ENCODE measurements at regions not wholly inside any gene's neighbourhood (a gene's known extent, or its start where the extent isn't known, plus 50 kb on each side); places are given as distances from the start of the nearest gene placed in this dataset.

DNA sequence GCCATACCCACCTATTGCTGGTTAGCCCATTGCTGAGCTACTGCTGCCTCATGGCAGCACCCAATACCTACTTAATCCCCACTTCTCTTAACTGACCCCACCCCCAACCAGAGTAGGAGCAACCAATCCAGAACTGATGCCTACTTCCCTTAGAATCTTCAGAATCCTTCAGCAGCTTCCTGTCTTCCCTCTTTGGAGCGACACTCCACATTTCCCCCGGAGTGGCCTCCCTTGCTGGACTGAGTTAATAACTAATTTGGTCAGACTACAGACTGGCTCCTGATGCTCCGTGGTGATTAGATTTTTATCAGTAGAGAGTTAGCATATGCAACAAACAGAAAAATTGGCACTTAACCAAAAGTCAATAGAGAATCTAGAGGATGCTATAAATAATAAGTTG, 51.2 kb upstream of the UBR2 start:
- DNase-seq = no peak
- H3K36me3 ChIP-seq (ENCODE audit: control insufficient read depth in 4 of 4, insufficient read depth in 4 of 4, low read length in 3 of 4) = no peaks in the 10 kb centered on the region
- H3K27ac ChIP-seq (ENCODE audit: insufficient read depth in 1 of 2, low read depth in 1 of 2, low read length in 2 of 2, poor library complexity in 1 of 2, severe bottlenecking in 2 of 2) = no peak overlapping the region
- ChIA-PET POLR2A (no interaction called here), CTCF (interaction anchor here (0.9 to 2.1 kb wide), 4 partner anchors 13 to 203 kb away, joined by 3 to 10 read pairs (median 4); no protein-coding TSS in a partner anchor)
- H3K4me1 ChIP-seq (ENCODE audit: control extremely low read depth in 1 of 4, control insufficient read depth in 4 of 4, insufficient read depth in 4 of 4, low read length in 3 of 4) = no peaks in the 10 kb centered on the region
- no peaks in the 10 kb centered on the region for H3K9me3 ChIP-seq (ENCODE audit: control extremely low read depth in 1 of 5, control insufficient read depth in 4 of 5, insufficient read depth in 2 of 5, low read depth in 1 of 5, low read length in 4 of 5)
- WGBS (ENCODE audit: insufficient coverage) = 10% methylated on average over 2 of the region's 3 CpGs
- no peaks in the 10 kb centered on the region for H3K27me3 ChIP-seq (replicated peaks in 2 of 5; ENCODE audit: control insufficient read depth in 4 of 5, insufficient read depth in 5 of 5, low read length in 4 of 5)
- no peak overlapping the region for H3K4me3 ChIP-seq (ENCODE audit: control insufficient read depth in 1 of 7, extremely low read depth in 1 of 7, insufficient read depth in 4 of 7, low read depth in 2 of 7, low read length in 6 of 7)

GRCh38 chr6:42511803-42512422, 51.9 kb upstream of the UBR2 start:
- Histone ChIP-seq H3K27ac (ENCODE audit: insufficient read depth in 1 of 2, low read depth in 1 of 2, low read length in 2 of 2, poor library complexity in 1 of 2, severe bottlenecking in 2 of 2) (no peak overlapping the region), H3K27me3 (replicated peaks in 2 of 5; ENCODE audit: control insufficient read depth in 4 of 5, insufficient read depth in 5 of 5, low read length in 4 of 5) (no peaks in the 10 kb centered on the region), H3K4me1 (ENCODE audit: control extremely low read depth in 1 of 4, control insufficient read depth in 4 of 4, insufficient read depth in 4 of 4, low read length in 3 of 4) (no peaks in the 10 kb centered on the region), H3K4me3 (ENCODE audit: control insufficient read depth in 1 of 7, extremely low read depth in 1 of 7, insufficient read depth in 4 of 7, low read depth in 2 of 7, low read length in 6 of 7) (no peak overlapping the region), H3K9me3 (ENCODE audit: control extremely low read depth in 1 of 5, control insufficient read depth in 4 of 5, insufficient read depth in 2 of 5, low read depth in 1 of 5, low read length in 4 of 5) (no peaks in the 10 kb centered on the region), H3K36me3 (ENCODE audit: control insufficient read depth in 4 of 4, insufficient read depth in 4 of 4, low read length in 3 of 4) (no peaks in the 10 kb centered on the region)
- DNase-seq = no peak
- CTCF ChIA-PET = interaction anchor here (1.8 to 2.1 kb wide), 3 partner anchors 17 to 203 kb away, joined by 4 to 10 read pairs (median 4); no protein-coding TSS in a partner anchor
- POLR2A ChIA-PET = no interaction called here
- 100% methylated on average over 3 of the region's 5 CpGs for WGBS (ENCODE audit: insufficient coverage)

GRCh38 chr6:42510795-42511194, 53.0 kb upstream of the UBR2 start:
- Histone ChIP-seq H3K27ac (ENCODE audit: insufficient read depth in 1 of 2, low read depth in 1 of 2, low read length in 2 of 2, poor library complexity in 1 of 2, severe bottlenecking in 2 of 2) (no peak overlapping the region), H3K27me3 (replicated peaks in 2 of 5; ENCODE audit: control insufficient read depth in 4 of 5, insufficient read depth in 5 of 5, low read length in 4 of 5) (no peaks in the 10 kb centered on the region), H3K4me3 (ENCODE audit: control insufficient read depth in 1 of 7, extremely low read depth in 1 of 7, insufficient read depth in 4 of 7, low read depth in 2 of 7, low read length in 6 of 7) (no peak overlapping the region), H3K9me3 (ENCODE audit: control extremely low read depth in 1 of 5, control insufficient read depth in 4 of 5, insufficient read depth in 2 of 5, low read depth in 1 of 5, low read length in 4 of 5) (no peaks in the 10 kb centered on the region), H3K36me3 (ENCODE audit: control insufficient read depth in 4 of 4, insufficient read depth in 4 of 4, low read length in 3 of 4) (no peaks in the 10 kb centered on the region), H3K4me1 (ENCODE audit: control extremely low read depth in 1 of 4, control insufficient read depth in 4 of 4, insufficient read depth in 4 of 4, low read length in 3 of 4) (no peaks in the 10 kb centered on the region)
- ChIA-PET CTCF (interaction anchor here (1.5 to 2.6 kb wide), 4 partner anchors 11 to 202 kb away, joined by 4 to 9 read pairs (median 5); no protein-coding TSS in a partner anchor), POLR2A (no interaction called here)
- WGBS (ENCODE audit: insufficient coverage) = 100% methylated on average over 1 of the region's 2 CpGs
- DNase-seq = no peak

DNA sequence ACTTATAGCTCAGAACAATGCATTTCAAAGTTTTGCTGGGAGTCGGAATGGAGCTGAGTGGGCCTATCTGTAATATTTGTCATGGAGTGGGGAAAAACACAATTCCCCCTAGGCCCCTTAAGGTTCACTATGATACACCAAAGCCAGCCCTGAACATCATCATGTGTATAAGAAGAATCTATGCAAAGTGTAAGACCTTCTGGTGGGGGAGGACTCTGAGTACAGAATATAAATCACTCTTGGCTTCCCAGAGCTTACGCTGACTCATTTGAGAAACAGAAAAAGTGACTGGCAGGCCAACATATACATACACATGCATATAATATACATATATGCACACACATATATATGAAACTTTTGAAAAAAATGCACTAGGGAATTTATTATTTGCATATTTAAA, 54.1 kb upstream of the UBR2 start:
- DNase-seq = no peak
- no peaks in the 10 kb centered on the region for H3K27me3 ChIP-seq (replicated peaks in 2 of 5; ENCODE audit: control insufficient read depth in 4 of 5, insufficient read depth in 5 of 5, low read length in 4 of 5)
- no CpG with 5 or more reads among the region's 2 CpGs for WGBS (ENCODE audit: insufficient coverage)
- no peak overlapping the region for H3K27ac ChIP-seq (ENCODE audit: insufficient read depth in 1 of 2, low read depth in 1 of 2, low read length in 2 of 2, poor library complexity in 1 of 2, severe bottlenecking in 2 of 2)
- H3K4me3 ChIP-seq (ENCODE audit: control insufficient read depth in 1 of 7, extremely low read depth in 1 of 7, insufficient read depth in 4 of 7, low read depth in 2 of 7, low read length in 6 of 7) = no peak overlapping the region
- H3K9me3 ChIP-seq (ENCODE audit: control extremely low read depth in 1 of 5, control insufficient read depth in 4 of 5, insufficient read depth in 2 of 5, low read depth in 1 of 5, low read length in 4 of 5) = no peaks in the 10 kb centered on the region
- H3K4me1 ChIP-seq (ENCODE audit: control extremely low read depth in 1 of 4, control insufficient read depth in 4 of 4, insufficient read depth in 4 of 4, low read length in 3 of 4) = no peaks in the 10 kb centered on the region
- POLR2A ChIA-PET = no interaction called here
- H3K36me3 ChIP-seq (ENCODE audit: control insufficient read depth in 4 of 4, insufficient read depth in 4 of 4, low read length in 3 of 4) = no peaks in the 10 kb centered on the region
- CTCF ChIA-PET = interaction anchor here (1.1 to 2.6 kb wide), 5 partner anchors 12 to 38 kb away, joined by 3 to 9 read pairs (median 5); no protein-coding TSS in a partner anchor

DNA sequence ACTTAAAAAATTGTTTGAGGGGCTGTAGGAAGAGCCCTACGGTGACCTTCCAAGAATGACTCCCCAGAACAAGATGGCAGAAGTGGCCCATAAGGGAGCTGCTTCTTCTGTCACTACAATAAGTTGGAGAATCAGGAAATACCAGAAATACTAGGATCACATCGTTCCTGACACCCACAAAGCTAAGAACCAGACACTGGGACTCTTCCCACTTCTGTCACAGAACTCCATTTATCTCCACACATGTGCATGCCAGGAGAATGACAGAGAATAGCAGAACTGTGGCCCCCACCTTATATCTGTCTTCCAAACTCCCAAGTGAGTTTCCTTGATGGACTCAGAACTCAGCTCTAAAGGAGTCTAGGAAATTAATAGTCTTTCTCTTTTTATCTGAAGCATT, 54.6 kb upstream of the UBR2 start:
- H3K27ac ChIP-seq (ENCODE audit: insufficient read depth in 1 of 2, low read depth in 1 of 2, low read length in 2 of 2, poor library complexity in 1 of 2, severe bottlenecking in 2 of 2) = no peak overlapping the region
- POLR2A ChIA-PET = interaction anchor here (0.6 kb wide), 1 partner anchor 42 kb away, joined by 4 read pairs; no protein-coding TSS in a partner anchor
- H3K36me3 ChIP-seq (ENCODE audit: control insufficient read depth in 4 of 4, insufficient read depth in 4 of 4, low read length in 3 of 4) = no peaks in the 10 kb centered on the region
- 100% methylated on average over 1 of the region's 2 CpGs for WGBS (ENCODE audit: insufficient coverage)
- H3K4me3 ChIP-seq (ENCODE audit: control insufficient read depth in 1 of 7, extremely low read depth in 1 of 7, insufficient read depth in 4 of 7, low read depth in 2 of 7, low read length in 6 of 7) = no peak overlapping the region
- no peaks in the 10 kb centered on the region for H3K27me3 ChIP-seq (replicated peaks in 2 of 5; ENCODE audit: control insufficient read depth in 4 of 5, insufficient read depth in 5 of 5, low read length in 4 of 5)
- CTCF ChIA-PET = interaction anchor here (1.1 to 2.6 kb wide), 5 partner anchors 13 to 38 kb away, joined by 3 to 9 read pairs (median 5); no protein-coding TSS in a partner anchor
- H3K4me1 ChIP-seq (ENCODE audit: control extremely low read depth in 1 of 4, control insufficient read depth in 4 of 4, insufficient read depth in 4 of 4, low read length in 3 of 4) = no peaks in the 10 kb centered on the region
- no peak for DNase-seq
- no peaks in the 10 kb centered on the region for H3K9me3 ChIP-seq (ENCODE audit: control extremely low read depth in 1 of 5, control insufficient read depth in 4 of 5, insufficient read depth in 2 of 5, low read depth in 1 of 5, low read length in 4 of 5)

DNA sequence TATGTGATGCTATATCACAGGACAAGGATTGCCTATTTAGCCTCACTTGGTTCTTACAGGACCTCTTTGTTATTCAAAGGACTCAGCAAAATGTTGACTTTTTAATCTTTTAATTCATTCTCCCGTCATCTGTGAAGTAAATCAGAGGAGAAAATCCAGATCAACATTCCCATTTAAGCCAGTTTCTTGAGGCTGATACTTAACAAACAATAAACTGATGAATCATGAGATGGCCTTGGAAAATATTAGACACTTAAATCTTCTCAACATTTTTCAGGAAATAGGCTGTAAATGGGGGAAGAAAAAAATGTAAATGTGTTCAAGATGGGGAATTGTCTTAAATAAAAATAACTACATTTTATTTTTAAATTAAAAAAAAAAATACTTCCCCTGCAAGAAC, 55.9 kb upstream of the UBR2 start:
- Histone ChIP-seq H3K4me1 (ENCODE audit: control extremely low read depth in 1 of 4, control insufficient read depth in 4 of 4, insufficient read depth in 4 of 4, low read length in 3 of 4) (no peaks in the 10 kb centered on the region), H3K36me3 (ENCODE audit: control insufficient read depth in 4 of 4, insufficient read depth in 4 of 4, low read length in 3 of 4) (no peaks in the 10 kb centered on the region), H3K27ac (ENCODE audit: insufficient read depth in 1 of 2, low read depth in 1 of 2, low read length in 2 of 2, poor library complexity in 1 of 2, severe bottlenecking in 2 of 2) (no peak overlapping the region), H3K4me3 (ENCODE audit: control insufficient read depth in 1 of 7, extremely low read depth in 1 of 7, insufficient read depth in 4 of 7, low read depth in 2 of 7, low read length in 6 of 7) (no peak overlapping the region), H3K27me3 (replicated peaks in 2 of 5; ENCODE audit: control insufficient read depth in 4 of 5, insufficient read depth in 5 of 5, low read length in 4 of 5) (no peaks in the 10 kb centered on the region), H3K9me3 (ENCODE audit: control extremely low read depth in 1 of 5, control insufficient read depth in 4 of 5, insufficient read depth in 2 of 5, low read depth in 1 of 5, low read length in 4 of 5) (no peaks in the 10 kb centered on the region)
- POLR2A ChIA-PET = no interaction called here
- CTCF ChIA-PET = interaction anchor here (1.2 kb wide), 1 partner anchor 24 kb away, joined by 3 read pairs; no protein-coding TSS in a partner anchor
- WGBS (ENCODE audit: insufficient coverage) = no CpG with 5 or more reads among the region's 1 CpG
- DNase-seq = no peak

GRCh38 chr6:42507195-42507594, 55.5 kb upstream of the TRERF1 start:
- Histone ChIP-seq H3K9me3 (ENCODE audit: control extremely low read depth in 1 of 5, control insufficient read depth in 4 of 5, insufficient read depth in 2 of 5, low read depth in 1 of 5, low read length in 4 of 5) (no peaks in the 10 kb centered on the region), H3K4me1 (ENCODE audit: control extremely low read depth in 1 of 4, control insufficient read depth in 4 of 4, insufficient read depth in 4 of 4, low read length in 3 of 4) (no peaks in the 10 kb centered on the region), H3K27me3 (replicated peaks in 2 of 5; ENCODE audit: control insufficient read depth in 4 of 5, insufficient read depth in 5 of 5, low read length in 4 of 5) (no peaks in the 10 kb centered on the region), H3K27ac (ENCODE audit: insufficient read depth in 1 of 2, low read depth in 1 of 2, low read length in 2 of 2, poor library complexity in 1 of 2, severe bottlenecking in 2 of 2) (no peak overlapping the region), H3K4me3 (ENCODE audit: control insufficient read depth in 1 of 7, extremely low read depth in 1 of 7, insufficient read depth in 4 of 7, low read depth in 2 of 7, low read length in 6 of 7) (no peak overlapping the region), H3K36me3 (ENCODE audit: control insufficient read depth in 4 of 4, insufficient read depth in 4 of 4, low read length in 3 of 4) (no peaks in the 10 kb centered on the region)
- POLR2A ChIA-PET = no interaction called here
- WGBS (ENCODE audit: insufficient coverage) = no CpG with 5 or more reads among the region's 2 CpGs
- CTCF ChIA-PET = interaction anchor here (0.7 to 1.2 kb wide), 2 partner anchors 12 to 25 kb away, joined by 3 read pairs; no protein-coding TSS in a partner anchor
- no peak for DNase-seq
